ENCODE measurements at regions not wholly inside any gene's neighbourhood (a gene's known extent, or its start where the extent isn't known, plus 50 kb on each side); places are given as distances from the start of the nearest gene placed in this dataset.

DNA sequence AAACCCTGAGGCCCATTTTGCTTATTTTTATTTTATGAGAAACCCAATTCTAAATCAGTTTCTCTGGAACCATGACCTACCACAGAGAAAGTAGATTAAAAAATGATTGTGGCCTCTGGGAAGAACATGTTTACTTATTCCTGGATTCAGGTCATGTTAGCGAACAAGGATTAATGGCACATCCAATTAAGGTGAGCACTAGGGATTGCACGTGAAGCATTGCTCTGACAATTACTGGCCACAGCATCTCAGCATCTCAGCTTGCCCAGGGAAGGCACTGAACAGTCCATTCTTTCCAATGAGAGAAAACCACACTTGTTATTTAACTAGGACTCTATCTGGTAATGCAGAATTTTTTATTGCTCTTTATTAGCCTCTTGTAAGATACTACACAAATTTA lies 119.8 kb downstream of the ZNF330 start:
- Histone ChIP-seq H3K27me3 (ENCODE audit: insufficient read depth, insufficient read length) (no peaks in the 10 kb centered on the region), H3K4me3 (ENCODE audit: insufficient read length, low read depth) (no peak overlapping the region), H3K9me3 (ENCODE audit: insufficient read depth, low read length) (no peaks in the 10 kb centered on the region), H3K9ac (ENCODE audit: insufficient read length, low read depth) (no peak overlapping the region), H3K36me3 (ENCODE audit: insufficient read depth, insufficient read length, low read length) (no peaks in the 10 kb centered on the region), H3K4me1 (ENCODE audit: insufficient read depth, insufficient read length) (no peaks in the 10 kb centered on the region)
- DNase-seq (ENCODE audit: low read depth, low spot score) = no peak
- TF ChIP-seq SUZ12 (IDR thresholded peaks at IDR 0.05; ENCODE audit: extremely low read depth, insufficient read depth, insufficient read length) = no peak
- no peak for TF ChIP-seq YY1 (IDR thresholded peaks at IDR 0.05; ENCODE audit: insufficient read depth, insufficient read length)
- TF ChIP-seq ZNF274 (IDR thresholded peaks at IDR 0.05; ENCODE audit: low read depth, low read length) = no peak

DNA sequence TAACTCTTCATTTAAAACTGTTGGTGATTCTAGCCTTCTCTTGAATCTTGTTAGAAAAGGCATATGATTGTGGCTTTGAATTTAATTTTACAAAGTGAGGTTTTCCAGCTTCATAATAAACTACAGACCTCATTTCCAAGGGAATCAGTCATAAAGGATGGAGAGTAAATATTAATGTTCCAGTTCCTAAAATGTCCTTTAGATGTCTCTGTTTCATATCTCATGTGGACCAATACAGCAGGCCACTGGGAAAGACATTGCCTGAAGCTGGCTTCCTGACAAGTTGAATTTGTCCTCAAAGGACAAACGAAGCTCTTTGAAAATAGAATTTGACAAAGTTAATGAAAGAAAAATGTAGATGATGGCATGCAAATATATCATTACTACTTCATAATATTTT lies 125.4 kb downstream of the ZNF330 start:
- Histone ChIP-seq H3K4me1 (ENCODE audit: insufficient read depth, insufficient read length) (no peaks in the 10 kb centered on the region), H3K4me3 (ENCODE audit: insufficient read length, low read depth) (no peak overlapping the region), H3K27me3 (ENCODE audit: insufficient read depth, insufficient read length) (no peaks in the 10 kb centered on the region), H3K36me3 (ENCODE audit: insufficient read depth, insufficient read length, low read length) (no peaks in the 10 kb centered on the region), H3K9ac (ENCODE audit: insufficient read length, low read depth) (no peak overlapping the region), H3K9me3 (ENCODE audit: insufficient read depth, low read length) (no peaks in the 10 kb centered on the region)
- no peak for TF ChIP-seq SUZ12 (IDR thresholded peaks at IDR 0.05; ENCODE audit: extremely low read depth, insufficient read depth, insufficient read length)
- TF ChIP-seq YY1 (IDR thresholded peaks at IDR 0.05; ENCODE audit: insufficient read depth, insufficient read length) = no peak
- TF ChIP-seq ZNF274 (IDR thresholded peaks at IDR 0.05; ENCODE audit: low read depth, low read length) = no peak
- DNase-seq (ENCODE audit: low read depth, low spot score) = no peak

DNA sequence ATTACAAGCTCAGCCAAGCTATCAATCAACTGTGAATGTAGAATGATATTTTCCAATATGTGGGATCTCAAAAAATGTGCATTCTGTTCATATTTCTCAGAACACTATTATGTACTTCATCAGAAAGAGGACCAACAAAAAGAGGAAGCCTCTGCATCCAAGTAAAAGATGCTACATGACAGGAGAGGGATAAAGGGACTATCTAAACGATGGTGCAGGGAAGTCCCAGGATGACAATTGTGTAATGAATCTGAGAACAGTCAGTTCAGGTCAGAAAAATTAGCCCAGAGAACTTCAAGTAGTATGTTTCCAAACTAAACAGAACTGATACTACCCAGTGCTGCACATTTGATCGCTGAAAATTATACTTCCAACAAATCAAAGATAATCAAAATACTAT lies 127.0 kb downstream of the ZNF330 start:
- Histone ChIP-seq H3K9me3 (ENCODE audit: insufficient read depth, low read length) (no peaks in the 10 kb centered on the region), H3K4me3 (ENCODE audit: insufficient read length, low read depth) (no peak overlapping the region), H3K36me3 (ENCODE audit: insufficient read depth, insufficient read length, low read length) (no peaks in the 10 kb centered on the region), H3K4me1 (ENCODE audit: insufficient read depth, insufficient read length) (no peaks in the 10 kb centered on the region), H3K27me3 (ENCODE audit: insufficient read depth, insufficient read length) (no peaks in the 10 kb centered on the region), H3K9ac (ENCODE audit: insufficient read length, low read depth) (no peak overlapping the region)
- TF ChIP-seq ZNF274 (IDR thresholded peaks at IDR 0.05; ENCODE audit: low read depth, low read length) (no peak), YY1 (IDR thresholded peaks at IDR 0.05; ENCODE audit: insufficient read depth, insufficient read length) (no peak), SUZ12 (IDR thresholded peaks at IDR 0.05; ENCODE audit: extremely low read depth, insufficient read depth, insufficient read length) (no peak)
- no peak for DNase-seq (ENCODE audit: low read depth, low spot score)

DNA sequence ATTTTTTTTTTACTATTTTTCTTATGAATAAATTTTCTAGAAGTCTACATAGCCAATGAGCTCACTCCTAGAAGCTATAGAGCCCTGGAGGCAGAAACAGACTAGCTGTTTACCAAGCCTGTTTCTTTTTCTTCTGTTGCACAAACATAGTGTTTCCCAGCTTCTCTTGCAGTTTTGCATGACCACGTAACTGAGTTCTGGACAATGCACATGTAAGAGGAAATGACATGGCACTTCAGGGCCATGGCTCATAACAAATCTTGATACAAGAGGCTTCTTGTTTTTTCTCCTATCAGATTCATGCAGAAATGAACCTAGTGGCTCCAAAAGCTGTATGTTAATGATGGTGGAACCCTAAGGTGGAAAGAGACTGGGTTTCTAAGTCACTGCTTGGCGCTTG lies 127.4 kb downstream of the ZNF330 start:
- TF ChIP-seq ZNF274 (IDR thresholded peaks at IDR 0.05; ENCODE audit: low read depth, low read length) (no peak), SUZ12 (IDR thresholded peaks at IDR 0.05; ENCODE audit: extremely low read depth, insufficient read depth, insufficient read length) (no peak), YY1 (IDR thresholded peaks at IDR 0.05; ENCODE audit: insufficient read depth, insufficient read length) (no peak)
- Histone ChIP-seq H3K36me3 (ENCODE audit: insufficient read depth, insufficient read length, low read length) (no peaks in the 10 kb centered on the region), H3K4me3 (ENCODE audit: insufficient read length, low read depth) (no peak overlapping the region), H3K9ac (ENCODE audit: insufficient read length, low read depth) (no peak overlapping the region), H3K9me3 (ENCODE audit: insufficient read depth, low read length) (no peaks in the 10 kb centered on the region), H3K27me3 (ENCODE audit: insufficient read depth, insufficient read length) (no peaks in the 10 kb centered on the region), H3K4me1 (ENCODE audit: insufficient read depth, insufficient read length) (no peaks in the 10 kb centered on the region)
- no peak for DNase-seq (ENCODE audit: low read depth, low spot score)

GRCh38 chr4:141348573-141348972 lies 127.9 kb downstream of the ZNF330 start:
- H3K4me1 ChIP-seq (ENCODE audit: insufficient read depth, insufficient read length) = no peaks in the 10 kb centered on the region
- DNase-seq (ENCODE audit: low read depth, low spot score) = no peak
- no peaks in the 10 kb centered on the region for H3K36me3 ChIP-seq (ENCODE audit: insufficient read depth, insufficient read length, low read length)
- TF ChIP-seq ZNF274 (IDR thresholded peaks at IDR 0.05; ENCODE audit: low read depth, low read length) (no peak), SUZ12 (IDR thresholded peaks at IDR 0.05; ENCODE audit: extremely low read depth, insufficient read depth, insufficient read length) (no peak), YY1 (IDR thresholded peaks at IDR 0.05; ENCODE audit: insufficient read depth, insufficient read length) (no peak)
- H3K9me3 ChIP-seq (ENCODE audit: insufficient read depth, low read length) = no peaks in the 10 kb centered on the region
- no peaks in the 10 kb centered on the region for H3K27me3 ChIP-seq (ENCODE audit: insufficient read depth, insufficient read length)
- no peak overlapping the region for H3K4me3 ChIP-seq (ENCODE audit: insufficient read length, low read depth)
- no peak overlapping the region for H3K9ac ChIP-seq (ENCODE audit: insufficient read length, low read depth)

DNA sequence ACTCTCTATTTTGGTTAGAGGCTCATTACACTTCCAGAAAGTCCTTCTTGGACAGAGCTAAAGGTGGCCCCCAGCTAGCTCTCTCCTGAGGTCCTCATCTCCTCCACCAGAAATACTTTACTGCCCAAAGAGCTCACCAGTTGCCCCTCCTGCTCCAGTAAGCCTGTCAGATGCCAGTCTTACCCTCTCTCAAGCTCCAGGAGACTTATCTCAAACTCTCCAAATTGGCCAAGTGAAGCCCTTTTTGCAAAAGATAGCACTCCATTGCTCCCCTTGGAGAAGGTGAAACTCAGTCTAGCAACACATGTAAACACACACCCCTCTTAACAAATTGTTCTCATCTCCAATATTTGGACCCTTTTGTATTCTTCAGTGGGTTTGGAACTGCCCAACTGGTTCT lies 128.5 kb downstream of the ZNF330 start:
- no peak overlapping the region for H3K4me3 ChIP-seq (ENCODE audit: insufficient read length, low read depth)
- no peak overlapping the region for H3K9ac ChIP-seq (ENCODE audit: insufficient read length, low read depth)
- TF ChIP-seq ZNF274 (IDR thresholded peaks at IDR 0.05; ENCODE audit: low read depth, low read length) (no peak), YY1 (IDR thresholded peaks at IDR 0.05; ENCODE audit: insufficient read depth, insufficient read length) (no peak), SUZ12 (IDR thresholded peaks at IDR 0.05; ENCODE audit: extremely low read depth, insufficient read depth, insufficient read length) (no peak)
- no peaks in the 10 kb centered on the region for H3K36me3 ChIP-seq (ENCODE audit: insufficient read depth, insufficient read length, low read length)
- H3K4me1 ChIP-seq (ENCODE audit: insufficient read depth, insufficient read length) = no peaks in the 10 kb centered on the region
- H3K9me3 ChIP-seq (ENCODE audit: insufficient read depth, low read length) = no peaks in the 10 kb centered on the region
- DNase-seq (ENCODE audit: low read depth, low spot score) = no peak
- no peaks in the 10 kb centered on the region for H3K27me3 ChIP-seq (ENCODE audit: insufficient read depth, insufficient read length)

GRCh38 chr4:141350122-141350905 lies 129.6 kb downstream of the ZNF330 start:
- no peak for DNase-seq (ENCODE audit: low read depth, low spot score)
- no peak overlapping the region for H3K9ac ChIP-seq (ENCODE audit: insufficient read length, low read depth)
- H3K4me3 ChIP-seq (ENCODE audit: insufficient read length, low read depth) = no peak overlapping the region
- H3K9me3 ChIP-seq (ENCODE audit: insufficient read depth, low read length) = no peaks in the 10 kb centered on the region
- TF ChIP-seq YY1 (IDR thresholded peaks at IDR 0.05; ENCODE audit: insufficient read depth, insufficient read length) (no peak), ZNF274 (IDR thresholded peaks at IDR 0.05; ENCODE audit: low read depth, low read length) (no peak), SUZ12 (IDR thresholded peaks at IDR 0.05; ENCODE audit: extremely low read depth, insufficient read depth, insufficient read length) (no peak)
- H3K27me3 ChIP-seq (ENCODE audit: insufficient read depth, insufficient read length) = no peaks in the 10 kb centered on the region
- no peaks in the 10 kb centered on the region for H3K36me3 ChIP-seq (ENCODE audit: insufficient read depth, insufficient read length, low read length)
- H3K4me1 ChIP-seq (ENCODE audit: insufficient read depth, insufficient read length) = no peaks in the 10 kb centered on the region

Data from NT2/D1 (cell line).